Type B pancreatic cell (in vitro differentiated cells): ENCODE measurements at regions not wholly inside any gene's neighbourhood (a gene's known extent, or its start where the extent isn't known, plus 50 kb on each side); places are given as distances from the start of the nearest gene placed in this dataset.

Experiments used
- DNase-seq: peaks from one replicate; pipeline ENCODE4 v3.0.0; 2021; ENCODE audit warnings: mixed read lengths; ENCODE audit not compliant: unreplicated experiment; ENCODE audit errors: extremely low spot score
- H3K27ac Mint-ChIP-seq: 2 replicates; pipeline ENCODE4 v1.8.0; 2021; ENCODE audit warnings: mild to moderate bottlenecking, mixed read lengths
- H3K27me3 Mint-ChIP-seq: 2 replicates; pipeline ENCODE4 v1.8.0; 2021; ENCODE audit warnings: mixed read lengths
- H3K36me3 Mint-ChIP-seq: 2 replicates; pipeline ENCODE4 v1.8.0; 2021; ENCODE audit warnings: mixed read lengths
- H3K4me1 Mint-ChIP-seq: one replicate; pipeline ENCODE4 v1.8.0; 2021; ENCODE audit warnings: mixed read lengths; ENCODE audit not compliant: unreplicated experiment
- H3K4me3 Mint-ChIP-seq: 2 replicates; pipeline ENCODE4 v1.8.0; 2021; ENCODE audit warnings: mild to moderate bottlenecking, mixed read lengths
- H3K9me3 Mint-ChIP-seq: 2 replicates; pipeline ENCODE4 v1.8.0; 2021; ENCODE audit warnings: mixed read lengths
- TF ChIP-seq, protein P1 (sequence below): fragments of 200-600 bp; sonication (generic); conservative IDR thresholded peaks from 2 replicates; pipeline ENCODE4 v1.5.0; 2021; ENCODE audit warnings: antibody characterized with exemption, mild to moderate bottlenecking

DNA sequence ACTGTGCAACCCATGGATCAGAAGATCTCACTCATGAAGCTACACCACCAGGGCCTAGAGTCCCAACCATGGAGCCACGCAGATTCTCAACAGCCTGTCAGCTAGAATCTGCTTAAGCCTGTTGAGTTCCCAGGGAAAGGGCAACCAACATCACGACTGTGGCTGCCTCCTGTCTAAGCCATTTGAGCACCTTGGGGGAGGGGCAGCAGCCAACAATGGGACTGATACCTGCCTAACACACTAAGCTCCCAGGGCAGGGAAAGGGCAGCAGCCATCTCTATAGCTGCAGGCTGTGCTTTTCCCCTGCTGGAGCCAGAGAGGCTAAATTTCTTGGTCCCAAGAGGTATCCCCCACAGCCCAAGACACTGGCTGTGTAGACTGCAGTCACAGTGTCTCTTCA lies 96.5 kb upstream of the TCEAL2 start:
- TF ChIP-seq, protein P1, sequence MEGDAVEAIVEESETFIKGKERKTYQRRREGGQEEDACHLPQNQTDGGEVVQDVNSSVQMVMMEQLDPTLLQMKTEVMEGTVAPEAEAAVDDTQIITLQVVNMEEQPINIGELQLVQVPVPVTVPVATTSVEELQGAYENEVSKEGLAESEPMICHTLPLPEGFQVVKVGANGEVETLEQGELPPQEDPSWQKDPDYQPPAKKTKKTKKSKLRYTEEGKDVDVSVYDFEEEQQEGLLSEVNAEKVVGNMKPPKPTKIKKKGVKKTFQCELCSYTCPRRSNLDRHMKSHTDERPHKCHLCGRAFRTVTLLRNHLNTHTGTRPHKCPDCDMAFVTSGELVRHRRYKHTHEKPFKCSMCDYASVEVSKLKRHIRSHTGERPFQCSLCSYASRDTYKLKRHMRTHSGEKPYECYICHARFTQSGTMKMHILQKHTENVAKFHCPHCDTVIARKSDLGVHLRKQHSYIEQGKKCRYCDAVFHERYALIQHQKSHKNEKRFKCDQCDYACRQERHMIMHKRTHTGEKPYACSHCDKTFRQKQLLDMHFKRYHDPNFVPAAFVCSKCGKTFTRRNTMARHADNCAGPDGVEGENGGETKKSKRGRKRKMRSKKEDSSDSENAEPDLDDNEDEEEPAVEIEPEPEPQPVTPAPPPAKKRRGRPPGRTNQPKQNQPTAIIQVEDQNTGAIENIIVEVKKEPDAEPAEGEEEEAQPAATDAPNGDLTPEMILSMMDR, result no peak
- no peaks in the 10 kb centered on the region for H3K4me1 Mint-ChIP-seq
- H3K27me3 Mint-ChIP-seq, result no peaks in the 10 kb centered on the region
- no peak overlapping the region for H3K27ac Mint-ChIP-seq
- H3K4me3 Mint-ChIP-seq, result no peak overlapping the region
- H3K36me3 Mint-ChIP-seq, result no peaks in the 10 kb centered on the region
- DNase-seq, result no peak
- peaks cover 9% of the 10 kb centered on the region for H3K9me3 Mint-ChIP-seq

DNA sequence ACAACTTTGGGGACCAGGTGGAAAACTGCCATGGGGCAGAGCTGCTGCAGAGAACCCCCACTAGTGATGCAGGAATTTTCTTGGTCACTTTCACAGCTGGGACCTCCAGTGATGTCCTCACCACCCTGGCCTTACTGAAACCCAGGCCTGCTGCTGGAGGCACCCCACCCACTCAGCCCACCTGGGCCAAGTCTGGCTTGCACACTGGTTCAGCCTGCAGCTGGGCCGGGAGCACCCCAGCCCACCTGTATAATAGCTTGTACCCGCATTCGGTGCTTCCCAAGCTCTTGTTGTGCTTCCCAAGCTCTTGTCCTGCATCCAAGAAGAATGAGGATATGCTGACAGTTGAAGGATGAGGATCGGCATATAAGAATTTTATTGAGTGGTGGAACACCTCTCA lies 86.4 kb upstream of the ZMAT1 start:
- TF ChIP-seq, protein P1, result no peak
- Mint-ChIP-seq H3K36me3 (no peaks in the 10 kb centered on the region), H3K9me3 (no peaks in the 10 kb centered on the region), H3K27ac (no peak overlapping the region), H3K4me1 (no peaks in the 10 kb centered on the region), H3K27me3 (no peaks in the 10 kb centered on the region), H3K4me3 (no peak overlapping the region)
- DNase-seq, result no peak

DNA sequence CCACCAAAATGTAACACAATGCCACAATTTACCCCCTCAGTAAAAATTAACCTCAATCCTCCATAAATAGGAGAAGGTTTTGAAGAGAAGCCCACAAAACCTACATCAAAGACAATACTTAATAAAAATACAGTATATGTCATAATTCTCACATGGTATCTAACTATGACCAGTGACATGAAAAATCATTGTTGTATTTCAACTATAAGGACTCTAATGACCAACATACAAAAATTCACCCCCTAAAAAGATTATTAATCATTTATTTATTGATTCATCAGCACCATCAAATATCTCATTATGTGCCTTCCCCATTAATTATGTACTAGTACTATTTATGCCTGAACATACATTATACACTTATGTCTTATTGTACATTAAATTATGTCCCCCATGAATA lies 77.1 kb upstream of the ZMAT1 start:
- no peak overlapping the region for H3K4me3 Mint-ChIP-seq
- no peak for DNase-seq
- H3K27ac Mint-ChIP-seq, result no peak overlapping the region

DNA sequence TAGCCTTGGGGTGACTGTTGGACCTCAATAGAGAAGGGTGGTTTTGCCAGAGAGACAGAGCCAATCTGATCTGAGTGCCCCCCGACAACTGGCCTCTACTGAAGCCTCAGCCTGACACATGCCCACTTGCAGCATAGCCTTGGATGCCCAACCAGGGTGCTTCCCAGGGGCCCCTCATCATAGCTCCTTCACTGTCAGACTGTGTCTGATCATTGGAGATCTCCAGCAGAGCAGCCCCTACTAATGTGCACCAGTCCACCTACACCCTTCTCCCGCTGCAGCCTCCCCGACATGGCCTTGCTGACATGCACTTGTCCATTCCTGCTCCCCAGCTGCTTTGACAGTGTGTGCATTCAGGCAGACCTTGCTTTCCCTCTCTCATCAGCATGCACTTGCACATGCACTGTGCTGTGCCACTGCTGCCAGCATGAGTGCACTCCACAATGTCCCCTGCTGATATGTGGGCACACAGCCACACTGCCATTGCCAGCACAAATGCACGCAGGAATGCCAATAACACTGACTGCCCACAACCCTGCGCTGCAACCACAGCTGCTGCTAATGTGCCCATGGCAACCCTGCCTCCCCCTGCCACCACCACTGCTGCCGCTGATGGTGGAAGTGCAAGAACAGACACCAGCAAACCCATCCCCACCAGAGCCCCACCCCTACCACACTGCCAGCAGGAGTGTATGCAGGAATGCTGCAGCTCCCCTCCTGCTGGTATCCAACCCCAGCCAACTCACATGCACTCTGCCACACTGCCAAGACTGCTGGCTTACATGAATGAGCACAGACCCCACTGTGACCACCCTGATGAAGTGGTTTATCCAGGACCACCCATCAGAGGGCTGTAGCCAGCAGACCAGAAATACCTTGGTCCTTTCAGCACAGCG lies 68.1 kb upstream of the ZMAT1 start:
- Mint-ChIP-seq H3K4me3 (no peak overlapping the region), H3K4me1 (no peaks in the 10 kb centered on the region), H3K27ac (no peak overlapping the region), H3K9me3 (peaks cover 4% of the 10 kb centered on the region), H3K36me3 (no peaks in the 10 kb centered on the region), H3K27me3 (no peaks in the 10 kb centered on the region)
- no peak for DNase-seq
- TF ChIP-seq, protein P1, result no peak

More for the DNA sequence above, 77.1 kb upstream of the ZMAT1 start:
- Mint-ChIP-seq H3K9me3 (no peaks in the 10 kb centered on the region), H3K27me3 (no peaks in the 10 kb centered on the region), H3K4me1 (no peaks in the 10 kb centered on the region), H3K36me3 (no peaks in the 10 kb centered on the region)
- TF ChIP-seq, protein P1, result no peak

DNA sequence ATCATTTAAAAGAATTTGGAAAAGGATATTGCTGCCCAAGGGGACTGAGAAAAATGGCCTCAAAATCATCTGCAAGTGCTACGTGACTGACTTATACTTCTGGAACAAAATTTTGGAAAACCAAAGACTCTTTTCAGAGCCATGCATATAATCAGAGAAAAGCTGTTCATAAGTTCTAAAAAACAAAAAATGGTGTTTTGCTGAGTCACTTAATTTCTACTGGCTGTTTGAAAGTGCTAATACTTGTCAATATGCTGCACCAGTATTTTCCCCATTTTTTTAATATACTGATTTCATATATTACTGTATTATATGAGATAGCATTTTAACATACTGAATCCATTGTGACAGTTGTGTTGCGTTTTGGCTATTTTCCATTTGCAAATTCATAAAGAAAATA lies 61.5 kb upstream of the ZMAT1 start:
- Mint-ChIP-seq H3K27me3 (no peaks in the 10 kb centered on the region), H3K36me3 (no peaks in the 10 kb centered on the region), H3K9me3 (peaks cover 4% of the 10 kb centered on the region), H3K27ac (no peak overlapping the region), H3K4me3 (no peak overlapping the region), H3K4me1 (no peaks in the 10 kb centered on the region)
- TF ChIP-seq, protein P1, result no peak
- DNase-seq, result no peak
